Esophagus squamous epithelium (tissue), 5 donors: ENCODE measurements at regions not wholly inside any gene's neighbourhood (a gene's known extent, or its start where the extent isn't known, plus 50 kb on each side); places are given as distances from the start of the nearest gene placed in this dataset.

Experiments used
- DNase-seq: peaks from one replicate; lab custom pipeline; 2025; lab: John Stamatoyannopoulos, UW
- H3K27ac ChIP-seq, 4 donors: fragments of 200-600 bp; sonication (generic); one replicate each; pipeline ENCODE4 v1.5.1; 2016 to 2019; ENCODE audit warnings: mild to moderate bottlenecking in 1 of 4
- H3K27me3 ChIP-seq, 4 donors: fragments of 200-600 bp; sonication (generic); 1 replicate in 3 of 4; 2 replicates in 1 of 4; pipeline versions ENCODE4 v1.5.1 to v1.6.0; 2017 to 2021; ENCODE audit warnings: antibody characterized with exemption in 1 of 4
- H3K36me3 ChIP-seq, 3 donors: fragments of 200-600 bp; sonication (generic); one replicate each; pipeline ENCODE4 v1.5.1; 2016 to 2019
- H3K4me1 ChIP-seq, 3 donors: fragments of 200-600 bp; sonication (generic); one replicate each; pipeline ENCODE4 v1.5.1; 2017 to 2019
- H3K4me3 ChIP-seq, 4 donors: fragments of 200-600 bp; sonication (generic); 1 replicate in 3 of 4; 2 replicates in 1 of 4; pipeline ENCODE4 v1.5.1; 2016 to 2019; ENCODE audit warnings: mild to moderate bottlenecking in 2 of 4, moderate library complexity in 1 of 4
- H3K9me3 ChIP-seq, 3 donors: fragments of 200-600 bp; sonication (generic); one replicate each; pipeline ENCODE4 v1.5.1; 2016 to 2019
- POLR2A ChIP-seq, 4 donors: fragments of 450-650 bp; IDR thresholded peaks; one replicate each; pipeline ENCODE4 v1.6.1; 2017; ENCODE audit warnings: antibody characterized with exemption in 4 of 4, mild to moderate bottlenecking in 4 of 4, moderate library complexity in 3 of 4
- WGBS, 2 donors: methylation state at CpG; one replicate each; pipeline ENCODE4 v1.1.5; 2018; 5-methylcytosine and 5-hydroxymethylcytosine counted together
- intact Hi-C: fragments of 100-400 bp; cut with DNase I; formaldehyde crosslinking; loops from one replicate; pipeline ENCODE4 v1.15.0; 2022
- TF ChIP-seq, protein P1 (sequence below), 6 experiments: fragments of 450-650 bp in 4 of 6; fragments of 200-600 bp in 2 of 6; sonication (generic) in 2 of 6; IDR thresholded peaks; one replicate each; pipeline ENCODE4 v1.5.1; 2016 to 2019; ENCODE audit warnings: antibody characterized with exemption in 6 of 6, mild to moderate bottlenecking in 4 of 6, moderate library complexity in 4 of 6
- donor health status: DM: yes; HTN: yes; CAD: no.

DNA sequence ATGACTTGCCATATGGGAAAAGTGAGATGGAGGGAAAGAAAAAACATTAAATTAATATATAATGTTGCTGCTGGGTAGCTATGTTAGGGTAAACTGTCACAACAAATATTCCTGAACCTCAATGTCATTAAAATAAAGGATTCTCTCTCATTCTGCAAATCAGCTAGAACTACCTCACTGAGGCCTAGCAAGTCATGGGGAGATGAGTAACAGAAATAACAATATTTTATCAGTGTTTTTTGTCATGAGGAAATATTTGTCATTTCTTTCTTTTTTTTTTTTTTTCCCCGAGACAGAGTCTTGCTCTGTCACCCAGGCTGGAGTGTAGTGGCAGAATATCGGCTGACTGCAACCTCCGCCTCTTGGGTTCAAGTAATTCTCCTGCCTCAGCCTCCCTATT, 1282.3 kb upstream of the NRXN1 start:
- H3K4me3 ChIP-seq = no peak overlapping the region

DNA sequence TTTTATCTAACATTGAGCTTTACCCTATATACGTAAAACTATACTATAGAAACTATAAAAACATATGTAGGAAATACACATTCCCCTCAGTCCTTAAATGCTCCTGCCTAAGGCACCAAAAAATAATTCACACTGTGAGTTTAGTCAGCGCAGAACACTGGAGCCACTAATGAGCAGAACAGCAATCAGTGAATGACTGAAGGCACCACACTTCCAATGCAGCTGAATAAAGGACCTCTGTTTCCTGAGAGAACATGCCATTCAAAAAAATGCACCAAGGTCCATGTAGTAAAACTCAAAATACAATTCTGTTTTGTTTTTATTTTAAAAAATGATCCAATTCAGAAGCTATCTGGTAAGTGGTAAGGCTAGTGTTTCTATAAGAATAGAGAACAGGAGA, 1280.6 kb upstream of the NRXN1 start:
- no peak for DNase-seq
- H3K36me3 ChIP-seq = no peaks in the 10 kb centered on the region
- no peaks in the 10 kb centered on the region for H3K9me3 ChIP-seq
- no peaks in the 10 kb centered on the region for H3K4me1 ChIP-seq
- intact Hi-C loops = no loop called here
- no peaks in the 10 kb centered on the region for H3K27me3 ChIP-seq
- no peak overlapping the region for H3K4me3 ChIP-seq
- H3K27ac ChIP-seq = no peak overlapping the region
- TF ChIP-seq POLR2A (IDR thresholded peaks at IDR 0.05) = no peak
- TF ChIP-seq, protein P1, sequence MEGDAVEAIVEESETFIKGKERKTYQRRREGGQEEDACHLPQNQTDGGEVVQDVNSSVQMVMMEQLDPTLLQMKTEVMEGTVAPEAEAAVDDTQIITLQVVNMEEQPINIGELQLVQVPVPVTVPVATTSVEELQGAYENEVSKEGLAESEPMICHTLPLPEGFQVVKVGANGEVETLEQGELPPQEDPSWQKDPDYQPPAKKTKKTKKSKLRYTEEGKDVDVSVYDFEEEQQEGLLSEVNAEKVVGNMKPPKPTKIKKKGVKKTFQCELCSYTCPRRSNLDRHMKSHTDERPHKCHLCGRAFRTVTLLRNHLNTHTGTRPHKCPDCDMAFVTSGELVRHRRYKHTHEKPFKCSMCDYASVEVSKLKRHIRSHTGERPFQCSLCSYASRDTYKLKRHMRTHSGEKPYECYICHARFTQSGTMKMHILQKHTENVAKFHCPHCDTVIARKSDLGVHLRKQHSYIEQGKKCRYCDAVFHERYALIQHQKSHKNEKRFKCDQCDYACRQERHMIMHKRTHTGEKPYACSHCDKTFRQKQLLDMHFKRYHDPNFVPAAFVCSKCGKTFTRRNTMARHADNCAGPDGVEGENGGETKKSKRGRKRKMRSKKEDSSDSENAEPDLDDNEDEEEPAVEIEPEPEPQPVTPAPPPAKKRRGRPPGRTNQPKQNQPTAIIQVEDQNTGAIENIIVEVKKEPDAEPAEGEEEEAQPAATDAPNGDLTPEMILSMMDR (IDR thresholded peaks at IDR 0.05) = no peak
- WGBS, 2 donors = 82 to 95% methylated on average over 2 of the region's 2 CpGs

More for the DNA sequence above, 1282.3 kb upstream of the NRXN1 start:
- Histone ChIP-seq H3K36me3 (no peaks in the 10 kb centered on the region), H3K4me1 (no peaks in the 10 kb centered on the region), H3K9me3 (no peaks in the 10 kb centered on the region), H3K27me3 (no peaks in the 10 kb centered on the region), H3K27ac (no peak overlapping the region)
- no peak for TF ChIP-seq POLR2A (IDR thresholded peaks at IDR 0.05)
- TF ChIP-seq, protein P1 (IDR thresholded peaks at IDR 0.05) = no peak
- intact Hi-C loops = no loop called here
- WGBS, 2 donors = 76 to 84% methylated on average over 3 of the region's 3 CpGs
- no peak for DNase-seq

- intact Hi-C loops = no loop called here
- DNase-seq = no peak
- Histone ChIP-seq H3K36me3 (no peaks in the 10 kb centered on the region), H3K27me3 (no peaks in the 10 kb centered on the region), H3K4me1 (no peaks in the 10 kb centered on the region), H3K4me3 (no peak overlapping the region), H3K9me3 (no peaks in the 10 kb centered on the region), H3K27ac (no peak overlapping the region)
- 23 to 36% methylated on average over 5 of the region's 5 CpGs for WGBS, 2 donors
- no peak for TF ChIP-seq POLR2A (IDR thresholded peaks at IDR 0.05)
- TF ChIP-seq, protein P1 (IDR thresholded peaks at IDR 0.05) = no peak
Measured at GRCh38 chr2:52311862-52312261, 1279.9 kb upstream of the NRXN1 start.

GRCh38 chr2:52308156-52308555, 1276.2 kb upstream of the NRXN1 start:
- H3K36me3 ChIP-seq = no peaks in the 10 kb centered on the region
- 60 to 64% methylated on average over 2 of the region's 2 CpGs for WGBS, 2 donors
- no peak for TF ChIP-seq POLR2A (IDR thresholded peaks at IDR 0.05)
- TF ChIP-seq, protein P1 (IDR thresholded peaks at IDR 0.05) = no peak
- H3K4me1 ChIP-seq = no peaks in the 10 kb centered on the region
- no peaks in the 10 kb centered on the region for H3K9me3 ChIP-seq
- no peaks in the 10 kb centered on the region for H3K27me3 ChIP-seq
- no peak overlapping the region for H3K4me3 ChIP-seq
- no peak for DNase-seq
- intact Hi-C loops = no loop called here
- no peak overlapping the region for H3K27ac ChIP-seq

DNA sequence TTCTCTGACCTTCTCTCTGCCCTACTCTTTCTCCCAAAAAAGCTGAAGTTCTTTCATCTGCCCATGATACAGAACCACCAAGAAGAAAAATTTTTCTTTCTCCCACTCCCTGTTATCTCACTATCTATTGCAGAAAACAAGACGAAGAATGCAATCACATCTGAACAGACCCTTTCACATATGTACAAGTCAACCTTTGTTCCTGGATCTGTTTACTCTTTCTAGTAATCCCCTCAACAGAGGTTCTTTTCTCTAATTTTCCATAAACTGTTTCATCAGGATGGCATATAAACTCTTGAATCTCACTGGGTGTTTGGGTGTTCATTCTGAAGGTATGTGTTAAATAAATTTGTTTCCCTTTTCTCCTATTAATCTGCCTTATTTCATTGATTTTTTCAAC, 1262.7 kb upstream of the NRXN1 start:
- no peak for DNase-seq
- Histone ChIP-seq H3K4me1 (no peaks in the 10 kb centered on the region), H3K4me3 (no peak overlapping the region), H3K36me3 (no peaks in the 10 kb centered on the region), H3K27ac (no peak overlapping the region), H3K9me3 (no peaks in the 10 kb centered on the region), H3K27me3 (no peaks in the 10 kb centered on the region)
- 46 to 58% methylated on average over 1 of the region's 1 CpG for WGBS, 2 donors
- intact Hi-C loops = no loop called here
- no peak for TF ChIP-seq POLR2A (IDR thresholded peaks at IDR 0.05)
- TF ChIP-seq, protein P1 (IDR thresholded peaks at IDR 0.05) = no peak
